ENCODE measurements at regions not wholly inside any gene's neighbourhood (a gene's known extent, or its start where the extent isn't known, plus 50 kb on each side); places are given as distances from the start of the nearest gene placed in this dataset.

GRCh38 chr7:17407229-17407628 lies 108.8 kb downstream of the AHR start:
- no peak overlapping the region for H3K4me3 ChIP-seq (ENCODE audit: insufficient read depth, low read length, poor library complexity, severe bottlenecking)
- H2AFZ ChIP-seq (ENCODE audit: low read depth, low read length, severe bottlenecking), result no peak overlapping the region
- no peak for TF ChIP-seq EZH2phosphoT487 (conservative IDR thresholded peaks at IDR 0.05; ENCODE audit: low read length)
- no peak for TF ChIP-seq CTCF (IDR thresholded peaks at IDR 0.05; ENCODE audit: insufficient read depth, low read length, poor library complexity, severe bottlenecking)
- H3K4me2 ChIP-seq (ENCODE audit: low read depth, low read length, poor library complexity, severe bottlenecking), result no peak overlapping the region
- H3K9me2 ChIP-seq (replicated peaks; ENCODE audit: insufficient read depth, low read length), result no peaks in the 10 kb centered on the region
- no peaks in the 10 kb centered on the region for H4K20me1 ChIP-seq (ENCODE audit: low read depth, low read length)
- H3K9ac ChIP-seq (ENCODE audit: low read length), result no peak overlapping the region
- no peaks in the 10 kb centered on the region for H3K9me3 ChIP-seq (ENCODE audit: insufficient read depth, low read length)
- H3F3A ChIP-seq (ENCODE audit: insufficient read depth), result no peaks in the 10 kb centered on the region
- H3K79me2 ChIP-seq (ENCODE audit: insufficient read depth, low read length), result no peaks in the 10 kb centered on the region
- H3K27ac ChIP-seq (ENCODE audit: low read depth, low read length), result no peak overlapping the region
- no peaks in the 10 kb centered on the region; the same call in 1 of the 2 replicates for H3K36me3 ChIP-seq (ENCODE audit: low read length)
- no peaks in the 10 kb centered on the region; the same call in 1 of the 2 replicates for H3K27me3 ChIP-seq (ENCODE audit: low read length)

GRCh38 chr7:17408245-17408903 lies 109.9 kb downstream of the AHR start:
- H3K9ac ChIP-seq (ENCODE audit: low read length), result no peak overlapping the region
- H3K27me3 ChIP-seq (ENCODE audit: low read length), result no peaks in the 10 kb centered on the region; the same call in 1 of the 2 replicates
- no peaks in the 10 kb centered on the region for H3K79me2 ChIP-seq (ENCODE audit: insufficient read depth, low read length)
- no peak overlapping the region for H3K4me2 ChIP-seq (ENCODE audit: low read depth, low read length, poor library complexity, severe bottlenecking)
- H3K9me2 ChIP-seq (replicated peaks; ENCODE audit: insufficient read depth, low read length), result no peaks in the 10 kb centered on the region
- no peaks in the 10 kb centered on the region for H4K20me1 ChIP-seq (ENCODE audit: low read depth, low read length)
- no peak for TF ChIP-seq CTCF (IDR thresholded peaks at IDR 0.05; ENCODE audit: insufficient read depth, low read length, poor library complexity, severe bottlenecking)
- no peak for TF ChIP-seq EZH2phosphoT487 (conservative IDR thresholded peaks at IDR 0.05; ENCODE audit: low read length)
- no peak overlapping the region for H3K4me3 ChIP-seq (ENCODE audit: insufficient read depth, low read length, poor library complexity, severe bottlenecking)
- H2AFZ ChIP-seq (ENCODE audit: low read depth, low read length, severe bottlenecking), result no peak overlapping the region
- H3K9me3 ChIP-seq (ENCODE audit: insufficient read depth, low read length), result no peaks in the 10 kb centered on the region
- H3K27ac ChIP-seq (ENCODE audit: low read depth, low read length), result no peak overlapping the region
- H3K36me3 ChIP-seq (ENCODE audit: low read length), result no peaks in the 10 kb centered on the region; the same call in 1 of the 2 replicates
- no peaks in the 10 kb centered on the region for H3F3A ChIP-seq (ENCODE audit: insufficient read depth)

- H3K9ac ChIP-seq (ENCODE audit: low read length), result no peak overlapping the region
- no peaks in the 10 kb centered on the region for H3K79me2 ChIP-seq (ENCODE audit: insufficient read depth, low read length)
- H3K4me3 ChIP-seq (ENCODE audit: insufficient read depth, low read length, poor library complexity, severe bottlenecking), result no peak overlapping the region
- no peak overlapping the region for H2AFZ ChIP-seq (ENCODE audit: low read depth, low read length, severe bottlenecking)
- no peaks in the 10 kb centered on the region for H3F3A ChIP-seq (ENCODE audit: insufficient read depth)
- TF ChIP-seq EZH2phosphoT487 (conservative IDR thresholded peaks at IDR 0.05; ENCODE audit: low read length) (no peak), CTCF (IDR thresholded peaks at IDR 0.05; ENCODE audit: insufficient read depth, low read length, poor library complexity, severe bottlenecking) (no peak)
- H3K36me3 ChIP-seq (ENCODE audit: low read length), result no peaks in the 10 kb centered on the region; the same call in 1 of the 2 replicates
- H4K20me1 ChIP-seq (ENCODE audit: low read depth, low read length), result no peaks in the 10 kb centered on the region
- H3K27ac ChIP-seq (ENCODE audit: low read depth, low read length), result no peak overlapping the region
- no peaks in the 10 kb centered on the region for H3K9me2 ChIP-seq (replicated peaks; ENCODE audit: insufficient read depth, low read length)
- H3K4me2 ChIP-seq (ENCODE audit: low read depth, low read length, poor library complexity, severe bottlenecking), result no peak overlapping the region
- H3K9me3 ChIP-seq (ENCODE audit: insufficient read depth, low read length), result no peaks in the 10 kb centered on the region
- no peaks in the 10 kb centered on the region; the same call in 1 of the 2 replicates for H3K27me3 ChIP-seq (ENCODE audit: low read length)
These were observed 110.4 kb downstream of the AHR start for GRCh38 chr7:17408904-17409290.
